Aorta (tissue), 5 donors: ENCODE measurements at regions not wholly inside any gene's neighbourhood (a gene's known extent, or its start where the extent isn't known, plus 50 kb on each side); places are given as distances from the start of the nearest gene placed in this dataset.

Source experiments
- ATAC-seq: fragments of 200-7000 bp; cut with Tn5 transposase; one replicate; pipeline ENCODE4 v1.9.1; 2022; ENCODE audit warnings: moderate library complexity; ENCODE audit not compliant: low FRiP score
- DNase-seq, 2 donors: peaks; one replicate each; pipeline ENCODE4 v3.0.0-alpha.2; 2020
- H3K27ac ChIP-seq, 2 donors: one replicate each; pipeline ENCODE4 v1.5.1; 2013; ENCODE audit warnings: low read length in 2 of 2, mild to moderate bottlenecking in 2 of 2, moderate library complexity in 2 of 2, control low read depth in 1 of 2, inconsistent platforms in 1 of 2, low read depth in 1 of 2
- H3K27me3 ChIP-seq, 2 donors: one replicate each; pipeline ENCODE4 v1.6.1; 2013; ENCODE audit warnings: control low read depth in 1 of 2, low read length in 1 of 2, mild to moderate bottlenecking in 1 of 2, moderate library complexity in 1 of 2; ENCODE audit not compliant: insufficient read depth in 2 of 2, control insufficient read depth in 1 of 2
- H3K36me3 ChIP-seq, 2 donors: one replicate each; pipeline ENCODE4 v1.6.1; 2013; ENCODE audit warnings: control low read depth in 1 of 2, low read length in 1 of 2, mild to moderate bottlenecking in 1 of 2; ENCODE audit not compliant: insufficient read depth in 2 of 2, control insufficient read depth in 1 of 2
- H3K4me1 ChIP-seq, 2 donors: one replicate each; pipeline ENCODE4 v1.6.1; 2013; ENCODE audit warnings: low read length in 2 of 2, control low read depth in 1 of 2, mild to moderate bottlenecking in 1 of 2, moderate library complexity in 1 of 2; ENCODE audit not compliant: insufficient read depth in 2 of 2, control insufficient read depth in 1 of 2
- H3K4me3 ChIP-seq, 2 donors: one replicate each; pipeline ENCODE4 v1.5.1; 2013; ENCODE audit warnings: low read length in 2 of 2, control low read depth in 1 of 2, mild to moderate bottlenecking in 1 of 2
- H3K9me3 ChIP-seq: one replicate; pipeline ENCODE4 v1.6.1; 2013; ENCODE audit warnings: mild to moderate bottlenecking, low read length; ENCODE audit not compliant: control insufficient read depth
- WGBS, 2 donors: extraction: QIAGEN DNeasy Blood & Tissue Kit; methylation state at CpG; one replicate each; pipeline ENCODE4 v1.1.7; 2013; 5-methylcytosine and 5-hydroxymethylcytosine counted together
- intact Hi-C, 2 donors: fragments of 100-400 bp; cut with DNase I; formaldehyde crosslinking; loops; one replicate each; pipeline versions ENCODE4 v1.14.2 to v1.15.0; 2022
- donor health status: healthy with polysubstance abuse.
- donor health status: Bipolar disorder and iron deficiency.
- donor health status: DM: no; HTN: no; CAD: no.
- donor health status: DM: no; HTN: no; CAD: no.
- donor health status: DM: yes; HTN: yes; CAD: no.

GRCh38 chr12:130031041-130031440, 127.2 kb upstream of the TMEM132D start:
- intact Hi-C loops, result no loop called here
- Histone ChIP-seq H3K4me3 (no peak overlapping the region), H3K27ac (no peak overlapping the region), H3K4me1 (no peaks in the 10 kb centered on the region), H3K36me3 (no peaks in the 10 kb centered on the region), H3K9me3 (no peaks in the 10 kb centered on the region), H3K27me3 (no peaks in the 10 kb centered on the region)
- DNase-seq, result peak in 1 of 2 donors; percentile 15
- ATAC-seq, result no peak
- 75 to 79% methylated on average over 15 of the region's 15 CpGs for WGBS, 2 donors

- peak in 1 of 2 donors; percentile 82 for DNase-seq
- no peaks in the 10 kb centered on the region for H3K27me3 ChIP-seq
Measured at GRCh38 chr12:130031571-130032189, 127.9 kb upstream of the TMEM132D start.

GRCh38 chr12:130041983-130042812, 120.1 kb upstream of the FZD10 start:
- Histone ChIP-seq H3K27me3 (no peaks in the 10 kb centered on the region), H3K9me3 (no peaks in the 10 kb centered on the region), H3K36me3 (no peaks in the 10 kb centered on the region), H3K4me1 (no peaks in the 10 kb centered on the region), H3K4me3 (no peak overlapping the region), H3K27ac (no peak overlapping the region)
- ATAC-seq (peak; percentile 52), DNase-seq (peak in 1 of 2 donors; percentile 83)
- WGBS, 2 donors, result 11 to 13% methylated on average over 48 to 52 of the region's 52 CpGs
- intact Hi-C loops, result no loop called here

More at GRCh38 chr12:130031571-130032189, 127.9 kb upstream of the TMEM132D start:
- WGBS, 2 donors, result 13 to 15% methylated on average over 12 of the region's 12 CpGs
- Histone ChIP-seq H3K4me1 (no peaks in the 10 kb centered on the region), H3K4me3 (no peak overlapping the region), H3K27ac (no peak overlapping the region), H3K36me3 (no peaks in the 10 kb centered on the region), H3K9me3 (no peaks in the 10 kb centered on the region)
- intact Hi-C loops, result no loop called here
- ATAC-seq, result no peak

GRCh38 chr12:130043685-130044406, 118.4 kb upstream of the FZD10 start:
- Histone ChIP-seq H3K4me3 (no peak overlapping the region), H3K9me3 (no peaks in the 10 kb centered on the region), H3K27me3 (no peaks in the 10 kb centered on the region), H3K36me3 (no peaks in the 10 kb centered on the region), H3K4me1 (no peaks in the 10 kb centered on the region), H3K27ac (no peak overlapping the region)
- DNase-seq (no peak), ATAC-seq (no peak)
- 66 to 70% methylated on average over 13 of the region's 13 CpGs for WGBS, 2 donors
- intact Hi-C loops, result no loop called here

DNA sequence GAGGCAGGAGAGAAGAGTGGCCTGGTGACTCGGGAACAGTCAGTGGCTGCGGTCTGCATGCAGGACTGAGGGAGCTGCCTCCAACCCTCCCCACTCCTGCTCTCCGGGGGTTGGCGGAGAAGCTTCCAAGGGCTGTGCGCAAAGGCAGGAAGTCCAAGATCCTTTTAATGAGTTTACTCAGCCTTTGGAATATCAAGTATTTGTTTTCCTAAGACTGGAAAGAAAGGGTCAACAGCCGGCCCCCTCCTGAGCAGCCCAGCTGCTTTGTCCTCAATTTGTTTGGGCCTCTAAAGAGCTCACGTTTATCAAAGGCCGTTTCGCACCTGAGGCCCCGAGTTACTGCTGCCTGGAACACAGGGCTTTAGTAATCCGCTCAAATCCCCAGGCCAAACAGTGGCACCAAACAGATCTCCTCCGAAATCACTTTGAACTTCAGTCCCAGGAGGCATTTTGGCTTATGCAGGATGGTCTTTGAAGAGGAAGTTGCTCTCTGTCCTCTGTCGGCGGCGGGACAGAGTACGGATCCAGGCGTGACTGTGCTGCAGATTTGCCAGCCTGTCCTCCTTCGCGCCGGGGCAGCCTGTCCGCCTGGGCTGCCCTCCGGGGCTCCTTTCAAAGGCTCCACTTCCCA, 117.2 kb upstream of the FZD10 start:
- Histone ChIP-seq H3K27me3 (no peaks in the 10 kb centered on the region), H3K4me3 (no peak overlapping the region), H3K4me1 (no peaks in the 10 kb centered on the region), H3K36me3 (no peaks in the 10 kb centered on the region), H3K9me3 (no peaks in the 10 kb centered on the region), H3K27ac (no peak overlapping the region)
- no peak for DNase-seq
- 11 to 15% methylated on average over 22 of the region's 22 CpGs for WGBS, 2 donors
- intact Hi-C loops, result loop anchor here in 1 of 2 donors (5.0 kb wide), 1 partner anchor 702 kb away; no protein-coding TSS in a partner anchor
- ATAC-seq, result no peak

- no peaks in the 10 kb centered on the region for H3K27me3 ChIP-seq
- no peak overlapping the region for H3K4me3 ChIP-seq
- H3K27ac ChIP-seq, result no peak overlapping the region
- ATAC-seq (no peak), DNase-seq (no peak)
- no peaks in the 10 kb centered on the region for H3K36me3 ChIP-seq
- H3K9me3 ChIP-seq, result no peaks in the 10 kb centered on the region
- WGBS, 2 donors, result 65 to 79% methylated on average over 12 of the region's 12 CpGs
- intact Hi-C loops, result loop anchor here in 1 of 2 donors (5.0 kb wide), 1 partner anchor 698 kb away; no protein-coding TSS in a partner anchor
- no peaks in the 10 kb centered on the region for H3K4me1 ChIP-seq
Measured at GRCh38 chr12:130049666-130050065, 112.6 kb upstream of the FZD10 start.

- no peaks in the 10 kb centered on the region for H3K9me3 ChIP-seq
- no peaks in the 10 kb centered on the region for H3K36me3 ChIP-seq
- no peaks in the 10 kb centered on the region for H3K4me1 ChIP-seq
- ATAC-seq (no peak), DNase-seq (no peak)
- H3K4me3 ChIP-seq, result no peak overlapping the region
- no peaks in the 10 kb centered on the region for H3K27me3 ChIP-seq
- 62 to 63% methylated on average over 10 of the region's 10 CpGs for WGBS, 2 donors
- H3K27ac ChIP-seq, result no peak overlapping the region
- intact Hi-C loops, result no loop called here
Measured at GRCh38 chr12:130051900-130052299, 110.4 kb upstream of the FZD10 start.

DNA sequence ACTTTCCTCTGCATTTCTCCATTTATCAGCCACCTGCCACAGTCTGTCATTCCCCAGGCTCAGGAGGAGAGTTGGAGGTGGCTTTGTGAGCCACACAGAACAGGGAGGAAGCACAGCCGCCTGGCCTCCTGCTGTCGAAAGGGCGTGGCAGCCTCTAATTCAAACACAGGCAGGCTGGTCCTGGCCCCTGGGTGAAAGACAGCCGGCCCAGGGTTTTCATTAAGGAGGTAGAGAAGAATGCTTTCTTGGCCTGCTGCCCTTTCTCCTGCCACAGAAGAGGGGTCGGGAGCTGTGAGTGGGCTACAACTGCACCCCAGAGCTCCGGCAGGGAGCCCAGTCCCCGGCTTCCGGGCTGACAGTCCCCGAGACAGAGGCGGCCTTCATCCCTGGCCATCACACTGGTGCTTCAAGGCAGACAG, 108.6 kb upstream of the FZD10 start:
- intact Hi-C loops, result no loop called here
- 20 to 24% methylated on average over 10 of the region's 10 CpGs for WGBS, 2 donors

More for the DNA sequence above, 108.6 kb upstream of the FZD10 start:
- Histone ChIP-seq H3K4me3 (no peak overlapping the region), H3K36me3 (no peaks in the 10 kb centered on the region), H3K4me1 (no peaks in the 10 kb centered on the region), H3K9me3 (no peaks in the 10 kb centered on the region), H3K27me3 (no peaks in the 10 kb centered on the region), H3K27ac (no peak overlapping the region)
- no peak for ATAC-seq
- peak in 1 of 2 donors; percentile 39 for DNase-seq
